ENCODE measurements at regions not wholly inside any gene's neighbourhood (a gene's known extent, or its start where the extent isn't known, plus 50 kb on each side); places are given as distances from the start of the nearest gene placed in this dataset.

GRCh38 chr9:93761822-93762221 lies 185.4 kb downstream of the PHF2 start:
- Histone ChIP-seq H3K4me2 (ENCODE audit: control insufficient read depth, insufficient read depth) (no peak overlapping the region), H3K27me3 (replicated peaks in 1 of 2; ENCODE audit: control insufficient read depth in 2 of 2, insufficient read depth in 2 of 2, low read length in 1 of 2) (no peaks in the 10 kb centered on the region), H3K9ac (ENCODE audit: control insufficient read depth, insufficient read depth, low read length) (no peak overlapping the region), H3K36me3 (ENCODE audit: control insufficient read depth in 2 of 2, insufficient read depth in 2 of 2, low read length in 1 of 2) (no peaks in the 10 kb centered on the region), H3K79me2 (ENCODE audit: control insufficient read depth, insufficient read depth, low read length) (no peaks in the 10 kb centered on the region), H3K27ac (ENCODE audit: control insufficient read depth, insufficient read depth) (no peak overlapping the region), H4K20me1 (ENCODE audit: control insufficient read depth, insufficient read depth) (no peaks in the 10 kb centered on the region), H3K9me3 (replicated peaks; ENCODE audit: control insufficient read depth, insufficient read depth, low read length) (no peaks in the 10 kb centered on the region; the same call in 2 of the 3 replicates), H3K4me1 (ENCODE audit: control insufficient read depth, insufficient read depth, low read length) (no peaks in the 10 kb centered on the region), H3K4me3 (no peak overlapping the region), H2AFZ (ENCODE audit: control insufficient read depth, low read depth, low read length) (no peak overlapping the region)
- POLR2A ChIA-PET, result no interaction called here
- in situ Hi-C loops (cut with MboI) (no loop called here), intact Hi-C loops (cut with micrococcal nuclease; ENCODE audit: unreplicated experiment) (no loop called here)
- CTCF ChIA-PET, result no interaction called here
- BruUV-seq (replicated peaks), result no TSS peak
- ATAC-seq (no peak), FAIRE-seq (no peak), DNase-seq (ENCODE audit: low read depth, low spot score) (no peak)
- TF ChIP-seq, protein P1, sequence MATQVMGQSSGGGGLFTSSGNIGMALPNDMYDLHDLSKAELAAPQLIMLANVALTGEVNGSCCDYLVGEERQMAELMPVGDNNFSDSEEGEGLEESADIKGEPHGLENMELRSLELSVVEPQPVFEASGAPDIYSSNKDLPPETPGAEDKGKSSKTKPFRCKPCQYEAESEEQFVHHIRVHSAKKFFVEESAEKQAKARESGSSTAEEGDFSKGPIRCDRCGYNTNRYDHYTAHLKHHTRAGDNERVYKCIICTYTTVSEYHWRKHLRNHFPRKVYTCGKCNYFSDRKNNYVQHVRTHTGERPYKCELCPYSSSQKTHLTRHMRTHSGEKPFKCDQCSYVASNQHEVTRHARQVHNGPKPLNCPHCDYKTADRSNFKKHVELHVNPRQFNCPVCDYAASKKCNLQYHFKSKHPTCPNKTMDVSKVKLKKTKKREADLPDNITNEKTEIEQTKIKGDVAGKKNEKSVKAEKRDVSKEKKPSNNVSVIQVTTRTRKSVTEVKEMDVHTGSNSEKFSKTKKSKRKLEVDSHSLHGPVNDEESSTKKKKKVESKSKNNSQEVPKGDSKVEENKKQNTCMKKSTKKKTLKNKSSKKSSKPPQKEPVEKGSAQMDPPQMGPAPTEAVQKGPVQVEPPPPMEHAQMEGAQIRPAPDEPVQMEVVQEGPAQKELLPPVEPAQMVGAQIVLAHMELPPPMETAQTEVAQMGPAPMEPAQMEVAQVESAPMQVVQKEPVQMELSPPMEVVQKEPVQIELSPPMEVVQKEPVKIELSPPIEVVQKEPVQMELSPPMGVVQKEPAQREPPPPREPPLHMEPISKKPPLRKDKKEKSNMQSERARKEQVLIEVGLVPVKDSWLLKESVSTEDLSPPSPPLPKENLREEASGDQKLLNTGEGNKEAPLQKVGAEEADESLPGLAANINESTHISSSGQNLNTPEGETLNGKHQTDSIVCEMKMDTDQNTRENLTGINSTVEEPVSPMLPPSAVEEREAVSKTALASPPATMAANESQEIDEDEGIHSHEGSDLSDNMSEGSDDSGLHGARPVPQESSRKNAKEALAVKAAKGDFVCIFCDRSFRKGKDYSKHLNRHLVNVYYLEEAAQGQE (IDR thresholded peaks at IDR 0.05; ENCODE audit: low read depth, low read length), result peak; percentile 50; the same call in 1 of the 2 replicates
- no peak for TF ChIP-seq SMC3 (IDR thresholded peaks at IDR 0.05; ENCODE audit: borderline replicate concordance, low read length)
- no peak for TF ChIP-seq EED (IDR thresholded peaks at IDR 0.05; ENCODE audit: low read depth)
- RAD21 ChIA-PET (ENCODE audit: unreplicated experiment), result no interaction called here
- WGBS (ENCODE audit: insufficient coverage, insufficient replicate concordance, low lambda C conversion rate, missing lambda C conversion rate), result 32% methylated on average over 3 of the region's 3 CpGs
- SMC1A ChIA-PET (ENCODE audit: uncharacterized antibody, unreplicated experiment), result no interaction called here

DNA sequence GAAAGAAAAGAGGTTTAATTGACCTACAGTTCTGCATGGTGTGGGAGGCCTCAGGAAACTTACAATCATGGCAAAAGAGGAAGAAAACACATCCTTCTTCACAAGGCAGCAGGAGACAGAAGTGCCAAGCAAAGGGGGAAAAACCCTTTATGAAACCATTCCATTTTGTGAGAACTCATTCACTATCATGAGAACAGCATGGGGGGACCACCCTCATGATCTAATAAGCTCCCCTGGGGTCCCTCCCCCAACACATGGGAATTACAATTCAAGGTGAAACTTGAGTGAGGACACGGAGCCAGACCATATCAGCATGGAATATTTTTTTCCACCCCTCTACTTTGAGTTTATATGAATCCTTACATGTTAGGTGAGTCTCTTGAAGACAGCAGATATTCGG lies 173.7 kb downstream of the PHF2 start:
- BruUV-seq (replicated peaks), result no TSS peak
- no peak for FAIRE-seq
- intact Hi-C loops (cut with micrococcal nuclease; ENCODE audit: unreplicated experiment), result no loop called here
- no peak for TF ChIP-seq E4F1 (IDR thresholded peaks at IDR 0.05; ENCODE audit: borderline replicate concordance, partially characterized antibody)
- TF ChIP-seq, protein P2, sequence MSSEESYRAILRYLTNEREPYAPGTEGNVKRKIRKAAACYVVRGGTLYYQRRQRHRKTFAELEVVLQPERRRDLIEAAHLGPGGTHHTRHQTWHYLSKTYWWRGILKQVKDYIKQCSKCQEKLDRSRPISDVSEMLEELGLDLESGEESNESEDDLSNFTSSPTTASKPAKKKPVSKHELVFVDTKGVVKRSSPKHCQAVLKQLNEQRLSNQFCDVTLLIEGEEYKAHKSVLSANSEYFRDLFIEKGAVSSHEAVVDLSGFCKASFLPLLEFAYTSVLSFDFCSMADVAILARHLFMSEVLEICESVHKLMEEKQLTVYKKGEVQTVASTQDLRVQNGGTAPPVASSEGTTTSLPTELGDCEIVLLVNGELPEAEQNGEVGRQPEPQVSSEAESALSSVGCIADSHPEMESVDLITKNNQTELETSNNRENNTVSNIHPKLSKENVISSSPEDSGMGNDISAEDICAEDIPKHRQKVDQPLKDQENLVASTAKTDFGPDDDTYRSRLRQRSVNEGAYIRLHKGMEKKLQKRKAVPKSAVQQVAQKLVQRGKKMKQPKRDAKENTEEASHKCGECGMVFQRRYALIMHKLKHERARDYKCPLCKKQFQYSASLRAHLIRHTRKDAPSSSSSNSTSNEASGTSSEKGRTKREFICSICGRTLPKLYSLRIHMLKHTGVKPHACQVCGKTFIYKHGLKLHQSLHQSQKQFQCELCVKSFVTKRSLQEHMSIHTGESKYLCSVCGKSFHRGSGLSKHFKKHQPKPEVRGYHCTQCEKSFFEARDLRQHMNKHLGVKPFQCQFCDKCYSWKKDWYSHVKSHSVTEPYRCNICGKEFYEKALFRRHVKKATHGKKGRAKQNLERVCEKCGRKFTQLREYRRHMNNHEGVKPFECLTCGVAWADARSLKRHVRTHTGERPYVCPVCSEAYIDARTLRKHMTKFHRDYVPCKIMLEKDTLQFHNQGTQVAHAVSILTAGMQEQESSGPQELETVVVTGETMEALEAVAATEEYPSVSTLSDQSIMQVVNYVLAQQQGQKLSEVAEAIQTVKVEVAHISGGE (CRISPR knock-in tag; IDR thresholded peaks at IDR 0.05), result no peak
- no peak for TF ChIP-seq FOXK2 (IDR thresholded peaks at IDR 0.05)
- TF ChIP-seq FOXM1 (IDR thresholded peaks at IDR 0.05; ENCODE audit: low read depth, low read length), result no peak
- TF ChIP-seq RBBP5 (conservative IDR thresholded peaks at IDR 0.05), result no peak

More for the DNA sequence above, 173.7 kb downstream of the PHF2 start:
- ChIA-PET POLR2A (no interaction called here), CTCF (no interaction called here), RAD21 (ENCODE audit: unreplicated experiment) (no interaction called here), SMC1A (ENCODE audit: uncharacterized antibody, unreplicated experiment) (no interaction called here)
- no peak overlapping the region for H3K27ac ChIP-seq (ENCODE audit: control insufficient read depth, insufficient read depth)
- DNase-seq (ENCODE audit: low read depth, low spot score) (no peak), ATAC-seq (no peak)
- no peak overlapping the region for H2AFZ ChIP-seq (ENCODE audit: control insufficient read depth, low read depth, low read length)
- H3K79me2 ChIP-seq (ENCODE audit: control insufficient read depth, insufficient read depth, low read length), result no peaks in the 10 kb centered on the region
- 4% methylated on average over 2 of the region's 2 CpGs for WGBS (ENCODE audit: insufficient coverage, insufficient replicate concordance, low lambda C conversion rate, missing lambda C conversion rate)
- H3K4me2 ChIP-seq (ENCODE audit: control insufficient read depth, insufficient read depth), result no peak overlapping the region
- H3K27me3 ChIP-seq (replicated peaks in 1 of 2; ENCODE audit: control insufficient read depth in 2 of 2, insufficient read depth in 2 of 2, low read length in 1 of 2), result no peaks in the 10 kb centered on the region
- no peak overlapping the region for H3K4me3 ChIP-seq
- no peaks in the 10 kb centered on the region for H3K36me3 ChIP-seq (ENCODE audit: control insufficient read depth in 2 of 2, insufficient read depth in 2 of 2, low read length in 1 of 2)
- in situ Hi-C loops (cut with MboI), result no loop called here
- peaks cover 4% of the 10 kb centered on the region; the same call in 2 of the 3 replicates for H3K9me3 ChIP-seq (replicated peaks; ENCODE audit: control insufficient read depth, insufficient read depth, low read length)
- no peaks in the 10 kb centered on the region for H3K4me1 ChIP-seq (ENCODE audit: control insufficient read depth, insufficient read depth, low read length)
- H3K9ac ChIP-seq (ENCODE audit: control insufficient read depth, insufficient read depth, low read length), result no peak overlapping the region
- no peaks in the 10 kb centered on the region for H4K20me1 ChIP-seq (ENCODE audit: control insufficient read depth, insufficient read depth)
